OCI-LY3 (cell line): ENCODE measurements at regions not wholly inside any gene's neighbourhood (a gene's known extent, or its start where the extent isn't known, plus 50 kb on each side); places are given as distances from the start of the nearest gene placed in this dataset.
"Not testable (repeated sequence)": the region's sequence is repeated elsewhere in the genome, so short reads cannot be mapped to it uniquely, and the experiment has no call there.

Source experiments
- H2AFZ ChIP-seq: fragments of 200-600, 300-600 bp; shearing (Covaris generic); 2 replicates; pipeline ENCODE4 v1.6.0; 2014; ENCODE audit warnings: antibody characterized with exemption, low read depth, low read length
- H3K27ac ChIP-seq: fragments of 200-600, 300-600 bp; sonication (generic); 2 replicates; pipeline ENCODE4 v1.5.1; 2014; ENCODE audit warnings: mild to moderate bottlenecking, low read length, moderate library complexity, mixed read lengths
- H3K27me3 ChIP-seq: fragments of 200-600, 300-600 bp; sonication (generic); 2 replicates; pipeline ENCODE4 v1.6.1; 2014; ENCODE audit warnings: low read depth, low read length, mixed read lengths
- H3K36me3 ChIP-seq: fragments of 200-600, 300-600 bp; sonication (generic); replicated peaks from 2 replicates; pipeline ENCODE3; 2014; ENCODE audit warnings: low read depth, low read length, mixed read lengths
- H3K4me1 ChIP-seq: fragments of 300-600, 200-600 bp; sonication (generic); 2 replicates; pipeline ENCODE4 v1.6.1; 2014; ENCODE audit warnings: low read length, mixed read lengths
- H3K4me2 ChIP-seq: fragments of 200-600, 300-600 bp; sonication (generic); 2 replicates; pipeline ENCODE4 v1.6.1; 2014; ENCODE audit warnings: low read length, mixed read lengths
- H3K4me3 ChIP-seq: fragments of 300-600, 200-600 bp; sonication (generic); 2 replicates; pipeline ENCODE4 v1.5.1; 2014; ENCODE audit warnings: antibody characterized with exemption, mild to moderate bottlenecking, low read length, moderate library complexity
- H3K79me2 ChIP-seq: fragments of 300-600, 200-600 bp; shearing (Covaris generic); 2 replicates; pipeline ENCODE4 v1.6.1; 2014; ENCODE audit warnings: mild to moderate bottlenecking, low read length, mixed read lengths
- H3K9ac ChIP-seq: fragments of 300-600, 200-600 bp; shearing (Covaris generic); 2 replicates; pipeline ENCODE4 v1.6.0; 2014; ENCODE audit warnings: mild to moderate bottlenecking, low read length, moderate library complexity
- H3K9me3 ChIP-seq: fragments of 200-600, 300-600 bp; shearing (Covaris generic); 2 replicates; pipeline ENCODE4 v1.6.1; 2014; ENCODE audit warnings: low read length, mixed read lengths; ENCODE audit not compliant: insufficient read depth
- H4K20me1 ChIP-seq: fragments of 200-600, 300-600 bp; sonication (generic); 2 replicates; pipeline ENCODE4 v1.6.1; 2016; ENCODE audit warnings: low read length, mixed read lengths; ENCODE audit not compliant: insufficient read depth
- EZH2phosphoT487 ChIP-seq: fragments of 200-600 bp; shearing (Covaris generic); IDR thresholded peaks from 2 replicates; pipeline ENCODE4 v1.6.1; 2018; ENCODE audit warnings: antibody characterized with exemption, mixed run types, low read depth
- TF ChIP-seq, protein P1 (sequence below): fragments of 200-600, 300-600 bp; sonication (generic); IDR thresholded peaks from 2 replicates; pipeline ENCODE4 v1.5.1; 2014; ENCODE audit warnings: antibody characterized with exemption, low read length, low read depth

DNA sequence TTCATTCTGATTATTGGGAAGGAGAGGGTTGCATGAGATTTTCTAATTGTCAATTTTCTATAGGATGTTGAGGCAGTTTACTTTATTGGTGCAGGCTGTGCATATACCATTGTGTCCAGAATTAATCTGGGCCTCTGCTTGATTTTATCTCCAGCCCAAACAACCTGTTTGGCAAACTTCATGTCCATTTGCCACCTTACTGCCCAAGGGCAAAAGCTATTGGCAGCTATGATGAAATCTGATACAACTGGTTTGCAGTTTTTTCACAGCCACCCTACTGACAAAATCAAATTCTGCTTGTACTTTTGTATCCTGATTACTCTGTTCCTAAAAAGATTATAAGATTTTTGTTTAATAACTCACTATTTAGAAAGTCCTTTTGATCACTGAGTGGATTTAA is 789.2 kb upstream of the FBXO33 start:
- Histone ChIP-seq H3K9ac (no peak overlapping the region), H3K79me2 (no peaks in the 10 kb centered on the region), H3K27me3 (no peaks in the 10 kb centered on the region), H3K4me2 (no peak overlapping the region), H2AFZ (no peak overlapping the region), H4K20me1 (no peaks in the 10 kb centered on the region), H3K4me3 (no peak overlapping the region), H3K36me3 (peaks cover 2% of the 10 kb centered on the region), H3K4me1 (peaks cover 10% of the 10 kb centered on the region; the same call in 1 of the 2 replicates), H3K27ac (no peak overlapping the region), H3K9me3 (peaks cover 4% of the 10 kb centered on the region)
- TF ChIP-seq, protein P1, sequence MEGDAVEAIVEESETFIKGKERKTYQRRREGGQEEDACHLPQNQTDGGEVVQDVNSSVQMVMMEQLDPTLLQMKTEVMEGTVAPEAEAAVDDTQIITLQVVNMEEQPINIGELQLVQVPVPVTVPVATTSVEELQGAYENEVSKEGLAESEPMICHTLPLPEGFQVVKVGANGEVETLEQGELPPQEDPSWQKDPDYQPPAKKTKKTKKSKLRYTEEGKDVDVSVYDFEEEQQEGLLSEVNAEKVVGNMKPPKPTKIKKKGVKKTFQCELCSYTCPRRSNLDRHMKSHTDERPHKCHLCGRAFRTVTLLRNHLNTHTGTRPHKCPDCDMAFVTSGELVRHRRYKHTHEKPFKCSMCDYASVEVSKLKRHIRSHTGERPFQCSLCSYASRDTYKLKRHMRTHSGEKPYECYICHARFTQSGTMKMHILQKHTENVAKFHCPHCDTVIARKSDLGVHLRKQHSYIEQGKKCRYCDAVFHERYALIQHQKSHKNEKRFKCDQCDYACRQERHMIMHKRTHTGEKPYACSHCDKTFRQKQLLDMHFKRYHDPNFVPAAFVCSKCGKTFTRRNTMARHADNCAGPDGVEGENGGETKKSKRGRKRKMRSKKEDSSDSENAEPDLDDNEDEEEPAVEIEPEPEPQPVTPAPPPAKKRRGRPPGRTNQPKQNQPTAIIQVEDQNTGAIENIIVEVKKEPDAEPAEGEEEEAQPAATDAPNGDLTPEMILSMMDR = no peak
- TF ChIP-seq EZH2phosphoT487 = no peak

DNA sequence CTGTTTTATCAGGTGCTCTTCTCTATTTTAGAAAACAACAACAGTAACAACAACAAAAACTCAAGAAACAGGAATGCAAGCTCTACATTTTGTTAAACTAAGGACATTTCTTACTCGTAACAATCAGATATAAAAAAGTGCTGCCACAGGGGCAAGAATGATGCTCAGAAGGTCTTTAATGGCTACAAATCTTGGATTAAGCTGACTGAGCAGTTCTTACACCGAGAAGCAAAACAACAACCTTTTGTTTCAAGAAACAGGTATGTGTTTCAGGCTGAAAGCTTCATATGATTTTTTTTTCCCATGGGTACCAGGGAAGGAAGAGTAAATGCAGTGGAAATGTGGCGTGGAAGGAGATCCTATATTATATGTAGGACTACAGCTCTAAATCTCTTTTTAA is 786.8 kb upstream of the FBXO33 start:
- H3K9ac ChIP-seq = no peak overlapping the region
- no peaks in the 10 kb centered on the region for H4K20me1 ChIP-seq
- no peaks in the 10 kb centered on the region for H3K27me3 ChIP-seq
- peak overlapping the region; percentile 52 for H2AFZ ChIP-seq
- peaks cover 2% of the 10 kb centered on the region for H3K36me3 ChIP-seq
- peaks cover 10% of the 10 kb centered on the region; the same call in 1 of the 2 replicates for H3K4me1 ChIP-seq
- H3K27ac ChIP-seq = no peak overlapping the region
- H3K9me3 ChIP-seq = peaks cover 4% of the 10 kb centered on the region
- H3K79me2 ChIP-seq = no peaks in the 10 kb centered on the region
- TF ChIP-seq, protein P1 = no peak
- TF ChIP-seq EZH2phosphoT487 = no peak
- H3K4me2 ChIP-seq = no peak overlapping the region
- H3K4me3 ChIP-seq = no peak overlapping the region

DNA sequence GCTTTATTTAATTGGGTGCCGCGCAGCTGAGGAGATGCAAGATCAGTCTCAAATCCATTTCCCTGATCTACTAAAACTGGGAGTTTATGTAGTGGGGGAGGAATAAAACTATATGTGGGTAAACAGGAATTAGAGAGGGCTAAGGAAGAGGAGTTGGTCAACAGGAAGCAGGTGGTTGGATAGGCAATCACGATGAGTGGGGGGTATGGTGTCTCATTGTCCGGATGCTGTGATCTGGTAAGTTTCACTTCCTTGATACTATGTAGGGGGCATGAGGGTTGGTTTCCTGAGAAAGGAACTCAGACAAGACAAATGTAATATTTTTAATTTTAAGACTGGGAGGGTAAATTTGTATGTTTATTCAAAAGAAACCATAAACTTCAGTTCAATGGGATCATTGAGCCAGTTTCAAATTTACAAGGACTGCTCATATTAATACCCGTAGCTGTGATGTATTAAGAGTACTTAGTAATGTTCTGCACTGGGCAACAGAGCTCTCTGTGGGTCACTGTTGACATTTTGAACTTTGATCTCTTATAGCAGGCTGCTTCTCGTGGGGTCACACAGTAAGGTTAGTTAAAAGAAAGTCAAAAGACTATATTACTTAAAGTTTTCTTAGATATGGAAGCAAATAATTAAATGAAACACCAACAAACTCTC is 786.2 kb upstream of the FBXO33 start:
- TF ChIP-seq, protein P1 = no peak
- no peak for TF ChIP-seq EZH2phosphoT487
- Histone ChIP-seq H3K9me3 (peaks cover 4% of the 10 kb centered on the region), H3K9ac (no peak overlapping the region)

DNA sequence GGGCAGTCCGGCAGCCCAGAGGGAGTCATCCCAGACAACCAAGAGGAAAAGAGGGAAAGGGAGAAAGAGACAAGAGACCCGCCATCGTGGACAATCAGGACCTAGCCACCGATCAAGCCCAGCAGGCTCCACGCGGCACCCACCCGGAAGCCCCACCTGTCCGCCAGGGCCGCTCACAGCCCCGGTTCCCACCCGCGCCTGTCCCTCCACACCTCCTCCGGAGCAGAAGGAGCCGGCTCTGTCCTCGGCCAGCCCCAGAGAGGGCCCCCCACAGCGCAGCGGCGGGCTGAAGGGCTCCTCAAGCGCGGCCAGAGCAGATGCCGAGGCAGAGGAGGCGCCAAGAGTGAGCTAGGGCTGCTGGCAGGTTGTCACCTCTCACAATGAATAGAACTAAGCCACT is 784.7 kb upstream of the FBXO33 start:
- no peak overlapping the region for H3K27ac ChIP-seq
- H3K4me3 ChIP-seq = no peak overlapping the region
- TF ChIP-seq, protein P1 = no peak
- peaks cover 2% of the 10 kb centered on the region for H3K36me3 ChIP-seq
- no peaks in the 10 kb centered on the region for H4K20me1 ChIP-seq
- H3K9me3 ChIP-seq = peaks cover 4% of the 10 kb centered on the region
- no peak overlapping the region for H3K4me2 ChIP-seq
- H3K79me2 ChIP-seq = no peaks in the 10 kb centered on the region
- H3K4me1 ChIP-seq = peaks cover 10% of the 10 kb centered on the region; the same call in 1 of the 2 replicates
- H3K27me3 ChIP-seq = no peaks in the 10 kb centered on the region
- no peak overlapping the region for H3K9ac ChIP-seq
- H2AFZ ChIP-seq = no peak overlapping the region

More for the DNA sequence above, 786.2 kb upstream of the FBXO33 start:
- peak overlapping the region; percentile 27; the same call in 1 of the 2 replicates for H3K4me2 ChIP-seq
- peak overlapping the region; percentile 52 for H2AFZ ChIP-seq
- H3K4me3 ChIP-seq = no peak overlapping the region
- no peaks in the 10 kb centered on the region for H3K79me2 ChIP-seq
- H4K20me1 ChIP-seq = no peaks in the 10 kb centered on the region
- peaks cover 10% of the 10 kb centered on the region; the same call in 1 of the 2 replicates for H3K4me1 ChIP-seq
- H3K27me3 ChIP-seq = no peaks in the 10 kb centered on the region
- H3K27ac ChIP-seq = no peak overlapping the region
- peaks cover 2% of the 10 kb centered on the region for H3K36me3 ChIP-seq

DNA sequence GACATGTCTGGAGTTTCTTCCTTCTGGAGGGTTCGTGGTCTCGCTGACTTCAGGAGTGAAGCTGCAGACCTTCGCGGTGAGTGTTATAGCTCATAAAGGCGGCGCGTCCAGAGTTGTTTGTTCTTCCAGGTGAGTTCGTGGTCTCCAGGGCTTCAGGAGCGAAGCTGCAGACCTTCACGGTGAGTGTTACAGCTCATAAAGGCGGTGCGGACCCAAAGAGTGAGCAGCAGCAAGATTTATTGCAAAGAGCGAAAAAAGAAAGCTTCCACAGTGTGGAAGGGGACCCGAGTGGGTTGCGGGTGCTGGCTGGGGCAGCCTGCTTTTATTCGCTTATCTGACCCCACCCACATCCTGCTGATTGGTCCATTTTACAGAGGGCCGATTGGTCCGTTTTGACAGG is 784.2 kb upstream of the FBXO33 start:
- not testable (repeated sequence) for H3K4me3 ChIP-seq, H4K20me1 ChIP-seq, H3K9me3 ChIP-seq, H3K27me3 ChIP-seq, H3K36me3 ChIP-seq, H3K9ac ChIP-seq, H3K4me2 ChIP-seq, H3K79me2 ChIP-seq, H2AFZ ChIP-seq, H3K27ac ChIP-seq
- H3K4me1 ChIP-seq = peaks cover 10% of the 10 kb centered on the region; the same call in 1 of the 2 replicates
